RWPE2 (cell line): ENCODE measurements at regions not wholly inside any gene's neighbourhood (a gene's known extent, or its start where the extent isn't known, plus 50 kb on each side); places are given as distances from the start of the nearest gene placed in this dataset.

Experiments
- ATAC-seq: fragments of 200-7000 bp; cut with Tn5 transposase; 3 replicates; pipeline ENCODE4 v1.9.1; 2021; ENCODE audit warnings: low read depth
- DNase-seq: peaks from one replicate; pipeline ENCODE4 v3.0.0-alpha.2; 2020; ENCODE audit warnings: low spot score
- H3K27ac ChIP-seq: fragments of 450-650 bp; 2 replicates; pipeline ENCODE4 v1.5.1; 2017; ENCODE audit warnings: mild to moderate bottlenecking; ENCODE audit not compliant: poor library complexity, severe bottlenecking
- H3K27me3 ChIP-seq: fragments of 250-450 bp; sonication (Bioruptor Pico); 2 replicates; pipeline ENCODE4 v1.5.1; 2021; ENCODE audit warnings: mild to moderate bottlenecking, moderate library complexity; ENCODE audit not compliant: insufficient read depth, poor library complexity, severe bottlenecking
- H3K36me3 ChIP-seq: fragments of 250-450 bp; sonication (Bioruptor Pico); 2 replicates; pipeline ENCODE4 v1.5.1; 2020; ENCODE audit warnings: low read depth, mild to moderate bottlenecking, moderate library complexity
- H3K4me1 ChIP-seq: fragments of 250-450 bp; sonication (Bioruptor Pico); 2 replicates; pipeline ENCODE4 v1.5.1; 2021; ENCODE audit warnings: mild to moderate bottlenecking, moderate library complexity; ENCODE audit not compliant: insufficient read depth, poor library complexity, severe bottlenecking
- H3K4me3 ChIP-seq: fragments of 250-450 bp; sonication (Bioruptor Pico); 2 replicates; pipeline ENCODE4 v1.5.1; 2021; ENCODE audit warnings: mild to moderate bottlenecking, moderate library complexity; ENCODE audit not compliant: severe bottlenecking
- H3K9me3 ChIP-seq: fragments of 250-450 bp; sonication (Bioruptor Pico); 2 replicates; pipeline ENCODE4 v1.5.1; 2021; ENCODE audit warnings: mild to moderate bottlenecking, moderate library complexity; ENCODE audit not compliant: severe bottlenecking
- CTCF ChIP-seq: fragments of 450-650 bp; IDR thresholded peaks from one replicate; pipeline ENCODE4 v1.5.1; 2017; ENCODE audit warnings: mild to moderate bottlenecking, moderate library complexity; ENCODE audit not compliant: poor library complexity, severe bottlenecking

GRCh38 chr9:31774571-31774970 lies 609.9 kb upstream of the ACO1 start:
- H3K27ac ChIP-seq = no peak overlapping the region
- no peaks in the 10 kb centered on the region for H3K9me3 ChIP-seq
- no peaks in the 10 kb centered on the region for H3K27me3 ChIP-seq
- no peak overlapping the region for H3K4me3 ChIP-seq
- no peak for ATAC-seq
- DNase-seq = no peak
- TF ChIP-seq CTCF = no peak
- no peaks in the 10 kb centered on the region for H3K36me3 ChIP-seq
- H3K4me1 ChIP-seq = no peaks in the 10 kb centered on the region

GRCh38 chr9:31776471-31776870 lies 608.0 kb upstream of the ACO1 start:
- no peak for TF ChIP-seq CTCF
- ATAC-seq (no peak), DNase-seq (no peak)
- Histone ChIP-seq H3K4me3 (no peak overlapping the region), H3K27me3 (no peaks in the 10 kb centered on the region), H3K4me1 (no peaks in the 10 kb centered on the region), H3K9me3 (no peaks in the 10 kb centered on the region), H3K27ac (no peak overlapping the region), H3K36me3 (no peaks in the 10 kb centered on the region)

GRCh38 chr9:31783491-31783890 lies 601.0 kb upstream of the ACO1 start:
- Histone ChIP-seq H3K27me3 (no peaks in the 10 kb centered on the region), H3K4me3 (no peak overlapping the region), H3K4me1 (no peaks in the 10 kb centered on the region), H3K27ac (no peak overlapping the region), H3K9me3 (no peaks in the 10 kb centered on the region), H3K36me3 (no peaks in the 10 kb centered on the region)
- DNase-seq = no peak
- TF ChIP-seq CTCF = no peak
- ATAC-seq = no peak

GRCh38 chr9:31790720-31791119 lies 593.7 kb upstream of the ACO1 start:
- DNase-seq (no peak), ATAC-seq (peak; percentile 61)
- no peaks in the 10 kb centered on the region for H3K36me3 ChIP-seq

More at GRCh38 chr9:31790720-31791119, 593.7 kb upstream of the ACO1 start:
- no peak overlapping the region for H3K4me3 ChIP-seq
- no peaks in the 10 kb centered on the region for H3K9me3 ChIP-seq
- H3K4me1 ChIP-seq = no peaks in the 10 kb centered on the region
- no peak overlapping the region for H3K27ac ChIP-seq
- TF ChIP-seq CTCF = no peak
- no peaks in the 10 kb centered on the region for H3K27me3 ChIP-seq
